22Rv1 (cell line): ENCODE measurements at regions not wholly inside any gene's neighbourhood (a gene's known extent, or its start where the extent isn't known, plus 50 kb on each side); places are given as distances from the start of the nearest gene placed in this dataset.

Experiments
- CTCF ChIP-seq: fragments of 450-650 bp; IDR thresholded peaks from 2 replicates; pipeline ENCODE4 v1.5.1; 2017; ENCODE audit warnings: mild to moderate bottlenecking
- ZFX ChIP-seq: fragments of 450-650 bp; IDR thresholded peaks from 2 replicates; pipeline ENCODE4 v1.6.1; 2017; ENCODE audit warnings: antibody characterized with exemption, borderline replicate concordance

- TF ChIP-seq CTCF (no peak), ZFX (no peak)
Measured at GRCh38 chr3:59317386-59317785, 267.6 kb upstream of the CFAP20DC start.
